ENCODE measurements at regions not wholly inside any gene's neighbourhood (a gene's known extent, or its start where the extent isn't known, plus 50 kb on each side); places are given as distances from the start of the nearest gene placed in this dataset.

DNA sequence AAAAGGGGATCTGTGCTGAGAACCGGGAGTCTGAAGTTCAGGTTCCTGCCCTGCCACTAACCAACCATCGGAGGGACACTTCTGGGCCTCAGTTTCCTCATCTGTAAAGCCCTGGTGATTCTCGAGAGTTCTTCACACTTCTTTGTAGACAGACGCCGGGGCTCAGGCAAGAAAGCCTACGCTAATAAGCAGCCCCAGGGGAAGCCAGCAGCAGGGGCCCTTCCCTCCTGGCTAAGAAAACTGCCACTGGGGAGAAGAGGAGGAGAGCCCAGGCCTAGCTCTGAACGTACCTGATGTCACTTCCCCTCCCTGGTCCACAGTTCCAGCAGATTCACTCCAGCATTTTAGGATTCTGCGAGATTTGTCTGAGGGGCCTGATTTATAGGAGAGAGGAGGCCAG is 76.0 kb downstream of the CAMK2N1 start:
- H3K36me3 ChIP-seq (ENCODE audit: control insufficient read depth in 2 of 2, extremely low read depth in 1 of 2, insufficient read depth in 2 of 2, low read length in 2 of 2), result no peaks in the 10 kb centered on the region
- H3K79me2 ChIP-seq (ENCODE audit: control insufficient read depth, insufficient read depth, low read length), result no peaks in the 10 kb centered on the region
- no peak for DNase-seq (ENCODE audit: low read depth, low spot score)
- no peak overlapping the region for H3K4me2 ChIP-seq (ENCODE audit: insufficient read depth, low read length)
- H3K4me1 ChIP-seq (ENCODE audit: control insufficient read depth, extremely low read depth, insufficient read depth, low read length), result peaks cover 6% of the 10 kb centered on the region
- no TSS peak for BruUV-seq (replicated peaks)
- no peak overlapping the region for H2AFZ ChIP-seq (ENCODE audit: low read depth, low read length)
- POLR2A ChIA-PET, result no interaction called here
- no peaks in the 10 kb centered on the region for H4K20me1 ChIP-seq (replicated peaks; ENCODE audit: control insufficient read depth, extremely low read depth, insufficient read depth, low read length)
- CTCF ChIA-PET, result no interaction called here
- no peak overlapping the region for H3K4me3 ChIP-seq (replicated peaks in 1 of 3; ENCODE audit: insufficient read depth in 1 of 3, low read depth in 1 of 3, low read length in 3 of 3)
- dilution Hi-C loops (cut with MboI; ENCODE audit: extremely low pct_ligation_motif_present, low sequenced_read_pairs) (no loop called here), intact Hi-C loops (cut with micrococcal nuclease) (no loop called here)
- no peak for TF ChIP-seq POLR2AphosphoS5 (IDR thresholded peaks at IDR 0.05; ENCODE audit: insufficient read depth, low read depth, low read length)
- TF ChIP-seq, protein P1, sequence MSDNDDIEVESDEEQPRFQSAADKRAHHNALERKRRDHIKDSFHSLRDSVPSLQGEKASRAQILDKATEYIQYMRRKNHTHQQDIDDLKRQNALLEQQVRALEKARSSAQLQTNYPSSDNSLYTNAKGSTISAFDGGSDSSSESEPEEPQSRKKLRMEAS (IDR thresholded peaks at IDR 0.05; ENCODE audit: insufficient read depth, insufficient read length), result no peak
- no peak for TF ChIP-seq EZH2 (IDR thresholded peaks at IDR 0.05; ENCODE audit: borderline replicate concordance, low read depth, low read length, severe bottlenecking)
- TF ChIP-seq, protein P2, sequence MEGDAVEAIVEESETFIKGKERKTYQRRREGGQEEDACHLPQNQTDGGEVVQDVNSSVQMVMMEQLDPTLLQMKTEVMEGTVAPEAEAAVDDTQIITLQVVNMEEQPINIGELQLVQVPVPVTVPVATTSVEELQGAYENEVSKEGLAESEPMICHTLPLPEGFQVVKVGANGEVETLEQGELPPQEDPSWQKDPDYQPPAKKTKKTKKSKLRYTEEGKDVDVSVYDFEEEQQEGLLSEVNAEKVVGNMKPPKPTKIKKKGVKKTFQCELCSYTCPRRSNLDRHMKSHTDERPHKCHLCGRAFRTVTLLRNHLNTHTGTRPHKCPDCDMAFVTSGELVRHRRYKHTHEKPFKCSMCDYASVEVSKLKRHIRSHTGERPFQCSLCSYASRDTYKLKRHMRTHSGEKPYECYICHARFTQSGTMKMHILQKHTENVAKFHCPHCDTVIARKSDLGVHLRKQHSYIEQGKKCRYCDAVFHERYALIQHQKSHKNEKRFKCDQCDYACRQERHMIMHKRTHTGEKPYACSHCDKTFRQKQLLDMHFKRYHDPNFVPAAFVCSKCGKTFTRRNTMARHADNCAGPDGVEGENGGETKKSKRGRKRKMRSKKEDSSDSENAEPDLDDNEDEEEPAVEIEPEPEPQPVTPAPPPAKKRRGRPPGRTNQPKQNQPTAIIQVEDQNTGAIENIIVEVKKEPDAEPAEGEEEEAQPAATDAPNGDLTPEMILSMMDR (IDR thresholded peaks at IDR 0.05; ENCODE audit: extremely low read depth in 1 of 2, insufficient read depth in 1 of 2, low read depth in 1 of 2, low read length in 2 of 2), result no peak
- TF ChIP-seq GATA2 (IDR thresholded peaks at IDR 0.05; ENCODE audit: insufficient read depth, insufficient read length, low read depth, low read length), result no peak
- no peak for TF ChIP-seq POLR2A (IDR thresholded peaks at IDR 0.05; ENCODE audit: low read depth, low read length)
- TF ChIP-seq FOS (IDR thresholded peaks at IDR 0.05; ENCODE audit: borderline replicate concordance, insufficient read depth, low read length), result no peak
- no peak for TF ChIP-seq MYC (IDR thresholded peaks at IDR 0.05; ENCODE audit: low read depth, low read length)
- no peak for TF ChIP-seq JUN (IDR thresholded peaks at IDR 0.05; ENCODE audit: borderline replicate concordance, insufficient read depth, insufficient read length, low read depth)
- H3K9me1 ChIP-seq (replicated peaks; ENCODE audit: control insufficient read depth, extremely low read depth, insufficient read depth, low read length), result no peaks in the 10 kb centered on the region
- H3K9ac ChIP-seq (replicated peaks; ENCODE audit: extremely low read depth, insufficient read depth, low read length), result no peak overlapping the region
- no peak for FAIRE-seq
- H3K27me3 ChIP-seq (ENCODE audit: control insufficient read depth in 2 of 2, insufficient read depth in 2 of 2, low read length in 2 of 2), result no peaks in the 10 kb centered on the region
- no peaks in the 10 kb centered on the region for H3K9me3 ChIP-seq (replicated peaks; ENCODE audit: control insufficient read depth, insufficient read depth, low read length)
- H3K27ac ChIP-seq (ENCODE audit: insufficient read depth, low read depth, low read length), result no peak overlapping the region
